ENCODE measurements at regions not wholly inside any gene's neighbourhood (a gene's known extent, or its start where the extent isn't known, plus 50 kb on each side); places are given as distances from the start of the nearest gene placed in this dataset.

- Histone ChIP-seq H3K79me2 (no peaks in the 10 kb centered on the region), H3K27me3 (ENCODE audit: control insufficient read depth, insufficient read depth, low read length) (no peaks in the 10 kb centered on the region), H3K9me3 (ENCODE audit: control insufficient read depth, low read length) (no peaks in the 10 kb centered on the region), H3K27ac (no peak overlapping the region), H3K36me3 (ENCODE audit: control insufficient read depth, insufficient read depth, low read length) (no peaks in the 10 kb centered on the region), H3K4me3 (ENCODE audit: low read depth, low read length) (no peak overlapping the region), H3K4me2 (ENCODE audit: low read length) (no peak overlapping the region), H3K9ac (no peak overlapping the region), H2AFZ (no peak overlapping the region), H3K4me1 (no peaks in the 10 kb centered on the region)
- no peak for TF ChIP-seq CTCF (IDR thresholded peaks at IDR 0.05)
Observed at GRCh38 chr7:140283472-140283871, 106.7 kb upstream of the KDM7A start.

GRCh38 chr7:140281960-140282359 lies 105.2 kb upstream of the KDM7A start:
- Histone ChIP-seq H3K9ac (no peak overlapping the region), H3K4me2 (ENCODE audit: low read length) (no peak overlapping the region)
- TF ChIP-seq CTCF (IDR thresholded peaks at IDR 0.05) = no peak

GRCh38 chr7:140281255-140281654 lies 104.5 kb upstream of the KDM7A start:
- Histone ChIP-seq H3K27ac (no peak overlapping the region), H3K27me3 (ENCODE audit: control insufficient read depth, insufficient read depth, low read length) (no peaks in the 10 kb centered on the region), H3K9me3 (ENCODE audit: control insufficient read depth, low read length) (no peaks in the 10 kb centered on the region), H3K4me2 (ENCODE audit: low read length) (no peak overlapping the region), H3K79me2 (no peaks in the 10 kb centered on the region), H3K4me1 (no peaks in the 10 kb centered on the region), H2AFZ (no peak overlapping the region), H3K36me3 (ENCODE audit: control insufficient read depth, insufficient read depth, low read length) (no peaks in the 10 kb centered on the region), H3K9ac (no peak overlapping the region), H3K4me3 (ENCODE audit: low read depth, low read length) (no peak overlapping the region)
- TF ChIP-seq CTCF (IDR thresholded peaks at IDR 0.05) = no peak

More at GRCh38 chr7:140281960-140282359, 105.2 kb upstream of the KDM7A start:
- Histone ChIP-seq H3K4me3 (ENCODE audit: low read depth, low read length) (no peak overlapping the region), H3K9me3 (ENCODE audit: control insufficient read depth, low read length) (no peaks in the 10 kb centered on the region), H3K4me1 (no peaks in the 10 kb centered on the region), H3K27ac (no peak overlapping the region), H3K27me3 (ENCODE audit: control insufficient read depth, insufficient read depth, low read length) (no peaks in the 10 kb centered on the region), H2AFZ (no peak overlapping the region), H3K36me3 (ENCODE audit: control insufficient read depth, insufficient read depth, low read length) (no peaks in the 10 kb centered on the region), H3K79me2 (no peaks in the 10 kb centered on the region)

GRCh38 chr7:140276001-140276400 lies 99.2 kb upstream of the KDM7A start:
- Histone ChIP-seq H3K4me2 (ENCODE audit: low read length) (no peak overlapping the region), H2AFZ (no peak overlapping the region), H3K9ac (no peak overlapping the region), H3K27ac (no peak overlapping the region), H3K79me2 (no peaks in the 10 kb centered on the region), H3K4me1 (no peaks in the 10 kb centered on the region), H3K27me3 (ENCODE audit: control insufficient read depth, insufficient read depth, low read length) (no peaks in the 10 kb centered on the region), H3K4me3 (ENCODE audit: low read depth, low read length) (no peak overlapping the region), H3K9me3 (ENCODE audit: control insufficient read depth, low read length) (no peaks in the 10 kb centered on the region), H3K36me3 (ENCODE audit: control insufficient read depth, insufficient read depth, low read length) (no peaks in the 10 kb centered on the region)
- no peak for TF ChIP-seq CTCF (IDR thresholded peaks at IDR 0.05)

GRCh38 chr7:140275069-140275965 lies 98.5 kb upstream of the KDM7A start:
- TF ChIP-seq CTCF (IDR thresholded peaks at IDR 0.05) = no peak
- Histone ChIP-seq H3K27me3 (ENCODE audit: control insufficient read depth, insufficient read depth, low read length) (no peaks in the 10 kb centered on the region), H2AFZ (no peak overlapping the region), H3K79me2 (no peaks in the 10 kb centered on the region), H3K9me3 (ENCODE audit: control insufficient read depth, low read length) (no peaks in the 10 kb centered on the region), H3K4me1 (no peaks in the 10 kb centered on the region), H3K9ac (no peak overlapping the region), H3K27ac (no peak overlapping the region), H3K4me2 (ENCODE audit: low read length) (no peak overlapping the region), H3K36me3 (ENCODE audit: control insufficient read depth, insufficient read depth, low read length) (no peaks in the 10 kb centered on the region), H3K4me3 (ENCODE audit: low read depth, low read length) (no peak overlapping the region)
